GM12878 (cell line): ENCODE measurements at regions not wholly inside any gene's neighbourhood (a gene's known extent, or its start where the extent isn't known, plus 50 kb on each side); places are given as distances from the start of the nearest gene placed in this dataset.

Experiments used
- ATF3 ChIP-seq: IDR thresholded peaks from 2 replicates; pipeline ENCODE4 v1.6.1; 2011; ENCODE audit warnings: low read depth, mild to moderate bottlenecking, low read length, moderate library complexity, borderline replicate concordance; ENCODE audit errors: extremely low read depth
- BMI1 ChIP-seq: fragments of 450-650 bp; IDR thresholded peaks from 2 replicates; pipeline ENCODE4 v1.6.1; 2016; ENCODE audit warnings: mild to moderate bottlenecking, moderate library complexity, borderline replicate concordance
- CBFB ChIP-seq: IDR thresholded peaks from 2 replicates; pipeline ENCODE4 v1.6.1; 2016; ENCODE audit warnings: antibody characterized with exemption, low read depth
- CBX3 ChIP-seq: fragments of 200-600 bp; sonication (generic); IDR thresholded peaks from 2 replicates; pipeline ENCODE4 v1.6.1; 2016; ENCODE audit warnings: low read depth, borderline replicate concordance
- CREB1 ChIP-seq: IDR thresholded peaks from 2 replicates; pipeline ENCODE4 v1.6.1; 2012; ENCODE audit warnings: low read depth, mild to moderate bottlenecking, inconsistent platforms
- E2F8 ChIP-seq: fragments of 450-650 bp; IDR thresholded peaks from 2 replicates; pipeline ENCODE4 v1.6.1; 2018; ENCODE audit warnings: mild to moderate bottlenecking, low read depth, moderate library complexity; ENCODE audit not compliant: partially characterized antibody
- IRF4 ChIP-seq: IDR thresholded peaks from 2 replicates; pipeline ENCODE4 v1.6.1; 2011; ENCODE audit warnings: low read depth, low read length
- KLF5 ChIP-seq: fragments of 450-650 bp; IDR thresholded peaks from 2 replicates; pipeline ENCODE4 v1.6.1; 2014; ENCODE audit warnings: mild to moderate bottlenecking; ENCODE audit not compliant: partially characterized antibody
- MEF2B ChIP-seq: fragments of 450-650 bp; IDR thresholded peaks from 2 replicates; pipeline ENCODE4 v1.6.1; 2018; ENCODE audit warnings: mild to moderate bottlenecking, moderate library complexity; ENCODE audit not compliant: partially characterized antibody, poor library complexity, severe bottlenecking
- MTA2 ChIP-seq: fragments of 450-650 bp; IDR thresholded peaks from 2 replicates; pipeline ENCODE4 v1.6.1; 2016; ENCODE audit warnings: low read depth, mild to moderate bottlenecking, moderate library complexity
- NRF1 ChIP-seq: conservative IDR thresholded peaks from 2 replicates; pipeline ENCODE4 v1.6.1; 2011; ENCODE audit warnings: mild to moderate bottlenecking, low read depth, low read length, improper control_type of control experiment
- POLR2AphosphoS2 ChIP-seq: IDR thresholded peaks from 2 replicates; pipeline ENCODE4 v1.6.1; 2011; ENCODE audit warnings: low read depth, mild to moderate bottlenecking, low read length, improper control_type of control experiment, moderate library complexity
- RELB ChIP-seq: fragments of 450-650 bp; IDR thresholded peaks from 2 replicates; pipeline ENCODE4 v1.6.1; 2017; ENCODE audit warnings: low read depth, mild to moderate bottlenecking, moderate library complexity
- SRF ChIP-seq, 2 experiments: IDR thresholded peaks; 2 replicates each; pipeline ENCODE4 v1.6.1; 2011; ENCODE audit warnings: low read depth in 2 of 2, low read length in 2 of 2, mild to moderate bottlenecking in 1 of 2, moderate library complexity in 1 of 2
- SUZ12 ChIP-seq: fragments of 200-600 bp; sonication (generic); IDR thresholded peaks from one replicate; pipeline ENCODE4 v1.6.1; 2018; ENCODE audit warnings: antibody characterized with exemption, mild to moderate bottlenecking; ENCODE audit not compliant: unreplicated experiment
- TCF3 ChIP-seq: IDR thresholded peaks from 2 replicates; pipeline ENCODE4 v1.6.1; 2012; ENCODE audit warnings: low read depth, mild to moderate bottlenecking, low read length, borderline replicate concordance; ENCODE audit not compliant: insufficient read depth
- WRNIP1 ChIP-seq: IDR thresholded peaks from 2 replicates; pipeline ENCODE4 v1.6.1; 2011; ENCODE audit warnings: low read depth, low read length, improper control_type of control experiment, borderline replicate concordance
- ZNF24 ChIP-seq: fragments of 450-650 bp; IDR thresholded peaks from 2 replicates; pipeline ENCODE4 v1.6.1; 2017; ENCODE audit warnings: antibody characterized with exemption, mild to moderate bottlenecking
- ZNF687 ChIP-seq: fragments of 450-650 bp; IDR thresholded peaks from 2 replicates; pipeline ENCODE4 v1.6.1; 2017; ENCODE audit warnings: mild to moderate bottlenecking, moderate library complexity
- ZZZ3 ChIP-seq: IDR thresholded peaks from 2 replicates; pipeline ENCODE4 v1.6.1; 2011; ENCODE audit warnings: low read depth; ENCODE audit not compliant: control insufficient read depth, insufficient read length

GRCh38 chr12:103102225-103102744 is 144.8 kb downstream of the ASCL1 start (continued):
- no peak for TF ChIP-seq E2F8
- peak; percentile 80; the same call in 1 of the 2 replicates for TF ChIP-seq IRF4
- TF ChIP-seq MEF2B: peak; percentile 78
- no peak for TF ChIP-seq ZZZ3
- TF ChIP-seq POLR2AphosphoS2: no peak
- no peak for TF ChIP-seq SUZ12
- no peak for TF ChIP-seq SRF (IDR thresholded peaks at IDR 0.05; ENCODE audit: low read depth in 2 of 2, low read length in 2 of 2)
- peak; percentile 42; the same call in 1 of the 2 replicates for TF ChIP-seq ZNF687
- TF ChIP-seq CBFB: no peak
- no peak for TF ChIP-seq WRNIP1
- TF ChIP-seq BMI1: peak; percentile 58; the same call in 1 of the 2 replicates
- peak; percentile 92 for TF ChIP-seq RELB
- no peak for TF ChIP-seq NRF1
- TF ChIP-seq ZNF24: 0 out of 2 replicates have a peak, but pooled peaks have one; percentile 37
- no peak for TF ChIP-seq CBX3
- no peak for TF ChIP-seq ATF3
- no peak for TF ChIP-seq TCF3
- peak; percentile 68; the same call in 1 of the 2 replicates for TF ChIP-seq CREB1
- TF ChIP-seq KLF5: no peak
- peak; percentile 86 for TF ChIP-seq MTA2
